Midbrain (tissue), 1 donor: ENCODE measurements at regions not wholly inside any gene's neighbourhood (a gene's known extent, or its start where the extent isn't known, plus 50 kb on each side); places are given as distances from the start of the nearest gene placed in this dataset.

ENCODE experiments used
- DNase-seq: peaks from one replicate; lab custom pipeline; 2025; lab: John Stamatoyannopoulos, UW

GRCh38 chr7:119421657-119422056, 851.3 kb upstream of the KCND2 start:
- no peak for DNase-seq

DNA sequence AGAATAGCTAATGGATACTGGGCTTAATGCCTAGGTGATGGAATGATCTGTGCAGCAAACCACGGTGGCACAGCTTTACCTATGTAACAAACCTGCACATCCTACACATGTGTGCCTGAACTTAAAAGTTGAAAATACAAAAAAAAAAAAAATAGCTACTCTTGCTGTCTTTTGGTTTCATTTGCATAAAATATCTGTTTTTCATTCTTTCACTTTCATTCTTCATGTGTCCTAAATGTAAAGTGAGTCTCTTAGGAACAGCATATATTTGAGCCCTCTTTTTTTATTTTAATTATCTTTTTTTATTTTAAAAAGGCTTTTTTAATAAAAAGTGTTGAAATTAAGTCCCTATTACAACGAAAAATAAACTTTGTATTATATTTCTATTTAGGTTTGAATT, 836.1 kb upstream of the KCND2 start:
- DNase-seq, result no peak

DNA sequence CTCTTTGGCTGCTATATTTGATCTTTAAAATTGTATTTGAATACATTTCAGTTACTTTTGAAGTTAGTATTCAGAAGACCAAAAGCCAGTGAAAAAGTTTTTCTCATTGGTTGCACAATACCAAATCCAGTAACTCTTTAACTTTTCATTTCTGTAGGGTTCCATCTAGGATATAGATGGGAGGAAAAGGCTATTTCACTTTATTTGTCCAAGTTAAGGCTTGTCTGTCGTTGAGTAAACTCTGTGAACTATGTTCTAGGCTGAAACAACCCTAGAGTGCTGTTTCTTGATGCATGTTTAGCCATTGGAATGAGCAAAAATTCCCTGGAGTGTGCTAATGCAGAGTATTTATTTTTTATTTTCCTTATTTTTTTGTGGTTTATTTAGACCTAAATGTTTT, 834.7 kb upstream of the KCND2 start:
- DNase-seq, result no peak

GRCh38 chr7:119439192-119439591, 833.8 kb upstream of the KCND2 start:
- DNase-seq, result no peak

DNA sequence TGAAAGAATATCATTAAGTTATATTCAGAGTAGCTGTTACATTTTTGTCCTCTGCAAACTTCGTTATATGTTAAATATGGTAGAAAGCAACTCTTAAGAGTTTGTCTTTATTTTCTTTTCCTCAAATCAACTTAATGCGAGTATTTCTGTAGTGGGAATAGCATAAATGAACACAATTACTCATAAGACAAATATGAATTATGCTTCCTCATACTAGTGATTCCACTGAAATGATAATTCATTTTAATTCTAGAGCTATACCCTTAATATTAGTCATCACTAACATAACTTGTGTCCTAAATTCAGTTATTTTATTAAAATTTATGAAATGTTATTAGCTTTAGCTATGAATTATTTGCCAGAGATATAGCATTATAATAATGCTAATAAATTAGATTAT, 820.6 kb upstream of the KCND2 start:
- DNase-seq, result no peak

- DNase-seq, result no peak
Measured at GRCh38 chr7:119465798-119466305, 807.1 kb upstream of the KCND2 start.

DNA sequence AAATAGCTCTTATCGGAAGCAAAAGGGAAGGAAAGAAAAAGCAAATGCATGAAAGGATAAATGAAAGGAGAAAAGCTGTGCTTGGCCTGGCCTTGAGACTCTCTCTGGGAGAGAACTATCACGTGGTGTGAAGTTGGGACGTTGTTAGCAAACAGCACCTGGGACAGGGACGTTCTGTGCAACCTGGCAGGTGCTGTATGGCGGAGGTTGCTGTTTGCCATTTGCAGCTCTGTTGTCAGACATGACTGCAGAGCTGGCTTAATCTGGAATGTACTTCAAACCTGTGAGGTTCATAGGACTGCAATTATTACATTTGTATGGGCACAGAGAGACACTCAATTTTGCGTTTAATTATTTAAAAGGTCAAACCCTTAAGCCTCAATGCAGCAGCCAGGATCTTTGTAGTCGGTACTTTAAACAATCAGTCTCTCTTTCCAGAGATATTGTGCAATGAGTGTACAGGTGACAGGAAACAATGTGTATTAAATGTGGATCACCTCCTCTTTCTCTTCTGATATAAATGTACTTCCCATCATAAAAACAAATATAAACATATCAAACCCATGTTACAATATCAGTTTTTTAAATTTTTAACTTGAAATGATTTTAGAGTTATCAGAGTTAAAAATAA, 800.5 kb upstream of the KCND2 start:
- no peak for DNase-seq

GRCh38 chr7:119482209-119482608, 790.8 kb upstream of the KCND2 start:
- DNase-seq, result no peak

- DNase-seq, result no peak
Measured at GRCh38 chr7:119482671-119483070, 790.3 kb upstream of the KCND2 start.

- DNase-seq, result no peak
Measured at GRCh38 chr7:119483364-119483763, 789.6 kb upstream of the KCND2 start.

DNA sequence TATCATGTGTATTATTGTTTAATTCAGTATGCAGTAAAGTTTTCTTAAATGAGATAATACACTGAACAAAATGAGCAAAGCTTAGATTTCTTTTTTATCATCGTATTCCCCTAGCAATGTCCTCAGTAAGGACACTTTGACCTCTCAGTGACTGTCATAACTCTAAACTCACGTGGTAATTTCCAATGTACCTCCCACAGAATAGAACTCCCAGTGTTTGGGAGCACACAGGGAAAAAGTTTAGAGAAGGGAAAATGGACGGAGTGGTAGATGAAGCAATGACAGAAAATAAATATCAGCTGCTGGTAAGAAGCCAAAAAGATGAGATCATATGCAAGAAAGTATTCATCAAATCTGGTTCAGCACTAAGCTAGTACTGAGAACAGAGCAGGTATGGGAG, 758.6 kb upstream of the KCND2 start:
- no peak for DNase-seq

DNA sequence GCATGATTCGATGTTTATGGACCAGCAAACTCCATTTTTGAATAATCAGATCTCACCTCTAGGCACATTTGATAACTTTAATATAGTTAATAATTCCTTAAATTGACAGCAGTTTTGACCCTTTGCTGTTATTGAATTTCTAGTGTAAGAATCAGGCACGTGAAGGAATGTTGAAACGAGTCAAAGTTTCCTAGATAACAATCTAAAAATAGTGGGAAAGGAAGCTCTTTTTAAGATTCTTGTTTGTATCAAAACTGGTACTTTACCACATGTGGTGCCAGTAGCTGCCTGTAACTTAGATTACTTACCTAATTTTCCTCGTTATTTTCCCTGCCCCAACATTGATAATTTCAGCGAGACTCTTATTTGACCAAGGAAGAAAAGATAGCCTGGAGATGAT, 757.8 kb upstream of the KCND2 start:
- DNase-seq, result no peak

GRCh38 chr7:119515962-119516361, 757.0 kb upstream of the KCND2 start:
- no peak for DNase-seq

DNA sequence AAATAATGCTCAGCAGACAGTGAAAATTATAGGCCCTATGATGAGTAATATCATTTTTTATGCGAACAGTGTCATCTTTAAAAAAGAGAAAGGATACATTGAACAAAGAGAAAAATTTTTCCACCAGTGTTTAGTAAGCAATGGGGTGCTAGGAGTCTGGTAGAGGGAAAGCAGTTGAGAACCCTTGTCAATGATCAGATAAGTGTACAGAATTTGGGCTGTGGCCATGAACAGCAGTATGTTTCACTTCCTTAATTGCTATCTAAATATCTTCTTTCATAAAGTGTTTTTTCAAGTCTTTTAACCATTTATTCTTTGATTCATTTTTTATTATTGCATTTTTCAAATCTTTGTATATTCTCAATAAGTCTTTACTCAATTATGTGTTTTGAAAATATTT, 750.7 kb upstream of the KCND2 start:
- no peak for DNase-seq

DNA sequence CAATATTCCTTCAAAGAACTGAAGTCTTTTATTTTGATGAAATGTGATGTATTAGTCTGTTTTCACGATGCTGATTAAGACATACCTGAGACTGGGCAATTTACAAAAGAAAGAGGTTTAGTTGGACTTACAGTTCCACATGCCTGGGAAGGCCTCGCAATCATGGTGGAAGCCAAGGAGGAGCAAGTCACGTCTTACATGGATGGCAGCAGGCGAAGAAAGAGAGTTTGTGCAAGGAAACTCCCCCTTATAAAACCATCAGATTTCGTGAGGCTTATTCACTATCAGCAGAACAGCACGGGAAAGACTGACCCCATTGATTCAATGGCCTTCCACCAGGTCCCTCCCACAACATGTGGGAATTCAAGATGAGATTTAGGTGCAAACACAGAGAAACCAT, 750.3 kb upstream of the KCND2 start:
- DNase-seq, result no peak

DNA sequence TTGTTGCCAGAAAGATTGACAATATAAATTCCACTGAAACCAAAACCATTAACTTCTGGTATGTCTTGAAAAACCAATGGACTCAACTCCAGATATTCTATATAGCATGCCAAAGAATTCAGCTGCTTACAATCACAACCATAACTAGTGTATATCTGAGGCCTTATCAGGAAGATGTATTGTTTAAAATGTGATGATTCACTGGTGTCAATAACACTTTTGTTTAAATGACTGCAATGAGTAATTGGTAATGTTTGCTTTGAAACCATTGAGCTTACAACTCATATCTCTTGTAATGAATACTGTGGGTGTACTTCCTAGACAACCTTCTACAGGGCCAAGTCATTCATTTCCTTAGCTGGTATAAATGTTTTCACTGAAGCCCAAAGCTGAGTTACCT, 727.9 kb upstream of the KCND2 start:
- DNase-seq, result no peak

- no peak for DNase-seq
Measured at GRCh38 chr7:119555788-119556187, 717.2 kb upstream of the KCND2 start.

- no peak for DNase-seq
Measured at GRCh38 chr7:119556436-119556835, 716.5 kb upstream of the KCND2 start.

DNA sequence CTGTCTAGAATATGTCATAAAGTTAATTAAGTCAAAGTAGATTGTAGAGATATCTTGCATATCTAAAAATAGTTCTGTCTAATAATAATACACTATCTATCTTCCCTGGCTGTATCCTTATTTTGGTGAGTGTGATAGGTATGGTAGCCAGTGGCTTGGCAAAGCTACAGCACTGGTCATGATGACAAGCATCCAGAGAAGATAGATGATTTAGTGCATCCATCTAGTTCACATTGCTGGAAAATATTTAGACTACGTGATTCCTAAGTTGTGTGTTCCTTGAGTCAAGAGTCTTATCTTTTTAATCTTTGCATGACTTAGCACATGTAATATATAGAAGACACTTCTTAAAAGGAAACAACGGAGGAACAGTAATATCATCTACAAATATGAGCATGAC, 711.2 kb upstream of the KCND2 start:
- DNase-seq, result no peak

DNA sequence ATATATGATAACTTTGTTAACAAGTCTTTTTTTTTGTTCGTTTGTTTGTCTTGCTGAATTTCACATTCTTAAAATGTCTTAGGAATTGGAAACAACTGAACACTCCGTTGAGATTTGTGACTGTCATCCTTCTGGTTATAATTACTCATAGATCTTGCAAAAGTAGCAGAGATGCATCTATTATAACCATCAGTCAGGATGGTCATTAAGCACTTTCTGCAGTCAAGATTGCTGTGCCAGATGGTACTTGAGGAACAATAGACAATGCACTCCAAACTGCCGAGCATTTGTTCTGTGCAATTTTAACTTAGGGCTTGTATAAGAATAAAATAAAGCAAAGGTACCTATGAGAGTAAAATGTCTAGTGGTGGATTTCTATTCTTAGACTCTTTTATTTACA, 710.1 kb upstream of the KCND2 start:
- no peak for DNase-seq

- no peak for DNase-seq
Measured at GRCh38 chr7:119571666-119572065, 701.3 kb upstream of the KCND2 start.

DNA sequence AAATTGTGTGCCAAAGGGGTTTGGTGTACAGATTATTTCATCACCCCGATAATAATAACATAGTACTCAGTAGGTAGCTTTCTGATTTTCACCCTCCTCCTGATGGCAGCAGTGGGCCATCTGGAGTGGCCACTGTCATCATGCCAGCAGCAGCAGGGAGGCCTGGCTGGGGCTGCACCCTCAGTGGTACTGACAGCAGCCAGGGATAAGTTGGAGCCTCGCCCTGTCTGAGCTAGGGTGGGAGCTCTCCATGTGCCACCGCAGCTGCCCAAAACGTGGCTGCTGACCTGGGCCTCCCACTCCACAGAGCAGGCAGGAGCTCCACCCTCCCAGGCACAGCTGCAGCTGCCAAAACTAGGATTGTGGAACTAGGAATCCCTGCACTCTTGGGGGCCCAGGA, 700.8 kb upstream of the KCND2 start:
- peak; percentile 39 for DNase-seq

- no peak for DNase-seq
Measured at GRCh38 chr7:119572541-119572940, 700.4 kb upstream of the KCND2 start.

DNA sequence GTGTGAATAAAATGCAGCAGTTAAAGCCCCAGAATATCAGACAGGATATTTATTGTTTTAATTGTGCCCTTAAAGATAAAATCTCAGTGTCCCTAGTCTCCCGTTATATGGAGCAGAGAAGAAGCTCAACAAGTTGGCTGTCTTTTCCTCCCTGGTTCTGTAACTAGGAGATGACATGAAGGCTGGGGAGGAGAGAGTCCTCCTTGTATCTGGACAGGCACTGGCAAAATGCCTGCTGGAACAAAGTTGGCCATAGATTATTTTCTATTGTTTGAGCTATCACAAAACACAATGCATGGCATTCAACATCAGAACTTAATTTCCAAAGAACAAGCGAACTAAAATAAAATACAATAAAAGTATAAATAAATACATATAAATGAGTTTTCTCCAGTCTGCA, 694.9 kb upstream of the KCND2 start:
- peak; percentile 26 for DNase-seq

DNA sequence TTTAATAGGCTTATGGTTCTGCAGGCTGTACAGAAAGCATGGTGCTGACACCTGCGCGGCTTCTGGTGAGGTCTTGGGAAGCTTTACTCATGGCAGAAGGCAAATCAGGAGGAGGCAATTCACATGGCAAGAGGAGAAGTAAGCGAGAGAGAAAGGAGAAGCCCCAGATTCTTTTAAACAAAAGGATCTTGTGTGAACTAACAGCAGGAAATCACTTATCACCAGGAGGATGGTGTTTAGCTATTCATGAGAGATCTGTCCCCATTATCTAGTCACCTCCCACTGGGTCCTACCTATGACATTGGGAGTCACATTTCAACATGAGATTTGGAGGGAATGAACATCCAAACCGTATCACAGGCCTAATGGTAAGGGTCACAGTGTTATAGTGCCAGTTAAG, 678.0 kb upstream of the KCND2 start:
- DNase-seq, result no peak
